GM23248 (cell line): ENCODE measurements at regions not wholly inside any gene's neighbourhood (a gene's known extent, or its start where the extent isn't known, plus 50 kb on each side); places are given as distances from the start of the nearest gene placed in this dataset.

ENCODE experiments used
- EZH2 ChIP-seq: fragments of 200-600 bp; sonication (generic); IDR thresholded peaks from 2 replicates; pipeline ENCODE4 v1.6.1; 2018; ENCODE audit warnings: antibody characterized with exemption, mild to moderate bottlenecking; ENCODE audit not compliant: insufficient read depth, poor library complexity, severe bottlenecking
- EZH2phosphoT487 ChIP-seq: fragments of 200-600 bp; sonication (generic); IDR thresholded peaks from 2 replicates; pipeline ENCODE4 v1.6.1; 2018; ENCODE audit warnings: antibody characterized with exemption, moderate library complexity, mild to moderate bottlenecking, low read depth; ENCODE audit not compliant: insufficient read depth

DNA sequence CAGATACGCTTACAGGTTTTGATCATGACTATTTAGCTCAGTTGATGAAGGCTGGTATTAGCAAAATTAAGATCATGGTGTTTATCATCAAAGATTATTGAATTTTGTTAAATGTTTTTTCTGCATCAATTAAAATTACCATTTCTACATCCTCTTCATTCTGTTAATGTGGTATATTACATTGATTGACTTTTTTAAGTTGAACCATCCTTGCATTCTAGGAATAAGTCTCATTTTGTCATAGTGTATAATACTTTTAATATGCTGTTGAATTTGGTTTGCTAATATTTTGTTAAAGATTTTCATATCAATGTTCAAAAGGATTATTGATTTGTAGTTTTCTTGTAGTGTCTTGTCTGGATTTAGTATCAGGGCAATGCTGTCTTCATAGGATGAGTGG is 142.4 kb downstream of the LYPLAL1 start:
- TF ChIP-seq EZH2 (no peak), EZH2phosphoT487 (no peak)
